SK-N-MC (cell line): ENCODE measurements at regions not wholly inside any gene's neighbourhood (a gene's known extent, or its start where the extent isn't known, plus 50 kb on each side); places are given as distances from the start of the nearest gene placed in this dataset.

ENCODE experiments used
- FOXP2 ChIP-seq: optimal IDR thresholded peaks from 2 replicates; pipeline ENCODE3; 2011; ENCODE audit warnings: mild to moderate bottlenecking, moderate library complexity; ENCODE audit not compliant: insufficient read depth; ENCODE audit errors: extremely low read length, control extremely low read depth
- POLR2AphosphoS5 ChIP-seq: IDR thresholded peaks from 2 replicates; pipeline ENCODE4 v1.6.1; 2012; ENCODE audit warnings: mild to moderate bottlenecking, low read depth, low read length, borderline replicate concordance

DNA sequence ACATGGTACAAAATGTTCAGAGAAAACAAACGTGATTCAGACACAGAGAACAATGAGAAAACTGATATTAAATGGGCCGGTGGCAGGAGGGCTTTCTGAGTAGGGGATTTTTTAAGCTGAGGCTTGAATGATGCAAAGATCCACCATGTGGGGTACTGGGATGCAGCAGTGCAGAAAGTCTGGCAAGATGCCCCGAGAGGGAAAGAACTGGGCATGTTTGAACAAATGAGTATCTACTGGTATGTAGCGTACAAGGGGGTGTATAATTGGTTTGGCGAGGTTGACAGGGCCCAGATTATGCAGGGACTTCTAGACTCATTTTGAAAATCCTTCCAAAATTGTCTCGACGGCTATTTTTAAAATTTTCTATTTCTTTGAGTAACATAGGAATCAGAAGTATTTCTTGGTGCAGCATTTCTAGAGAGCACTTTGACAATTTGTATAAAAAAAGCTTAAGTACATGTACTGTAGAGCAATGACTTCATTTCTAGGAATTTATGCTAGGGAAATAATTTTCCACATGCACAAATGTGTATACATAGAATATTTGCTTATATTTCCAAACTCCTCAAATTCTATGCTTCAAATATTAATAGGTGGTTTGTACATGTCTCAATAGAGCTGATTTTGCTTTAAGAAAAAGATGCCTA lies 119.6 kb upstream of the DOK5 start:
- no peak for TF ChIP-seq POLR2AphosphoS5
- TF ChIP-seq FOXP2, result no peak
